IMR-90 (cell line): ENCODE measurements at regions not wholly inside any gene's neighbourhood (a gene's known extent, or its start where the extent isn't known, plus 50 kb on each side); places are given as distances from the start of the nearest gene placed in this dataset.

Source experiments
- ATAC-seq: fragments of 200-7000 bp; cut with Tn5 transposase; 2 replicates; pipeline ENCODE4 v1.9.1; 2020; ENCODE audit warnings: low read depth, mild to moderate bottlenecking, moderate library complexity
- BruUV-seq: library from RNA; stranded (reverse); fragments of 400-500 nt; replicated peaks from 2 replicates; lab custom pipeline; 2021; lab: Mats Ljungman, UMichigan
- CTCF ChIA-PET: fragments of 300-600 bp; formaldehyde crosslinking; extraction: SDS; loops from one replicate; lab custom pipeline; 2021; ENCODE audit warnings: antibody characterized with exemption; lab: Yijun Ruan, JAX
- POLR2A ChIA-PET: fragments of 300-600 bp; sonication (Branson Sonifier 250); formaldehyde crosslinking; loops from one replicate; lab custom pipeline; 2022; ENCODE audit warnings: antibody characterized with exemption; ENCODE audit not compliant: unreplicated experiment; lab: Charles Lee
- DNase-seq: peaks from one replicate; pipeline ENCODE4 v3.0.0; 2013
- H2AFZ ChIP-seq: replicated peaks from 2 replicates; pipeline ENCODE3; 2013; ENCODE audit warnings: low read length, mild to moderate bottlenecking; ENCODE audit not compliant: poor library complexity
- H2AK5ac ChIP-seq: 2 replicates; pipeline ENCODE4 v1.6.1; 2013; ENCODE audit warnings: low read depth, low read length, inconsistent platforms
- H2AK9ac ChIP-seq: replicated peaks from 2 replicates; pipeline ENCODE3; 2013; ENCODE audit warnings: mild to moderate bottlenecking, low read depth, low read length, moderate library complexity; ENCODE audit not compliant: poor library complexity
- H2BK120ac ChIP-seq: 2 replicates; pipeline ENCODE4 v1.6.1; 2013; ENCODE audit warnings: low read depth, low read length, inconsistent platforms
- H2BK15ac ChIP-seq: 3 replicates; pipeline ENCODE4 v1.6.1; 2013; ENCODE audit warnings: low read depth, low read length, inconsistent platforms
- H2BK20ac ChIP-seq: 2 replicates; pipeline ENCODE4 v1.6.1; 2013; ENCODE audit warnings: low read depth, mild to moderate bottlenecking, inconsistent platforms, low read length, moderate library complexity
- H2BK5ac ChIP-seq: 2 replicates; pipeline ENCODE4 v1.6.1; 2013; ENCODE audit warnings: mild to moderate bottlenecking, low read depth, low read length, inconsistent platforms; ENCODE audit not compliant: poor library complexity, severe bottlenecking
- H3K14ac ChIP-seq: replicated peaks from 2 replicates; pipeline ENCODE4 v1.6.1; 2013; ENCODE audit warnings: low read depth, low read length, inconsistent platforms
- H3K18ac ChIP-seq: 2 replicates; pipeline ENCODE4 v1.6.1; 2013; ENCODE audit warnings: low read depth, low read length, control low read depth
- H3K23ac ChIP-seq: 2 replicates; pipeline ENCODE4 v1.6.1; 2013; ENCODE audit warnings: low read depth, low read length, inconsistent platforms
- H3K27ac ChIP-seq: 2 replicates; pipeline ENCODE4 v1.5.1; 2013; ENCODE audit warnings: mild to moderate bottlenecking, control low read depth, low read length; ENCODE audit not compliant: insufficient read depth
- H3K27me3 ChIP-seq: 2 replicates; pipeline ENCODE4 v1.6.1; 2013; ENCODE audit warnings: low read length; ENCODE audit not compliant: control insufficient read depth, insufficient read depth
- H3K36me3 ChIP-seq: 2 replicates; pipeline ENCODE4 v1.6.1; 2013; ENCODE audit warnings: low read length, mixed read lengths; ENCODE audit not compliant: control insufficient read depth, insufficient read depth
- H3K4ac ChIP-seq: 2 replicates; pipeline ENCODE4 v1.6.1; 2013; ENCODE audit warnings: low read depth, low read length, inconsistent platforms
- H3K4me1 ChIP-seq: 2 replicates; pipeline ENCODE4 v1.6.1; 2013; ENCODE audit warnings: low read length, mixed read lengths; ENCODE audit not compliant: control insufficient read depth, insufficient read depth
- H3K4me2 ChIP-seq: 2 replicates; pipeline ENCODE4 v1.6.1; 2013; ENCODE audit warnings: low read depth, mild to moderate bottlenecking, control low read depth, low read length, moderate library complexity
- H3K4me3 ChIP-seq: 2 replicates; pipeline ENCODE4 v1.5.1; 2013; ENCODE audit warnings: low read depth, mild to moderate bottlenecking, control low read depth, low read length, moderate library complexity; ENCODE audit not compliant: insufficient read depth
- H3K56ac ChIP-seq: 2 replicates; pipeline ENCODE4 v1.6.1; 2013; ENCODE audit warnings: low read length, inconsistent platforms; ENCODE audit not compliant: insufficient read depth; ENCODE audit errors: extremely low read depth
- H3K79me1 ChIP-seq, 2 experiments: 2 replicates each; pipeline ENCODE4 v1.6.1; 2013; ENCODE audit warnings: low read length in 2 of 2, inconsistent platforms in 1 of 2, low read depth in 1 of 2
- H3K9ac ChIP-seq: 2 replicates; pipeline ENCODE4 v1.6.1; 2013; ENCODE audit warnings: low read depth, low read length, control low read depth
- H3K9me1 ChIP-seq: 2 replicates; pipeline ENCODE4 v1.6.1; 2013; ENCODE audit warnings: low read length, inconsistent platforms; ENCODE audit not compliant: insufficient read depth
- H3K9me3 ChIP-seq: 2 replicates; pipeline ENCODE4 v1.6.1; 2013; ENCODE audit warnings: low read length; ENCODE audit not compliant: control insufficient read depth, insufficient read depth
- H4K20me1 ChIP-seq: 2 replicates; pipeline ENCODE4 v1.6.1; 2013; ENCODE audit warnings: low read length, inconsistent platforms; ENCODE audit not compliant: insufficient read depth
- H4K5ac ChIP-seq: 2 replicates; pipeline ENCODE4 v1.6.1; 2013; ENCODE audit warnings: mild to moderate bottlenecking, low read depth, low read length, control low read depth
- H4K8ac ChIP-seq, 2 experiments: 2 replicates each; pipeline ENCODE4 v1.6.1; 2013; ENCODE audit warnings: low read depth in 2 of 2, low read length in 2 of 2, control low read depth in 1 of 2, inconsistent platforms in 1 of 2
- H4K91ac ChIP-seq: 2 replicates; pipeline ENCODE4 v1.6.1; 2013; ENCODE audit warnings: low read depth, low read length, inconsistent platforms; ENCODE audit not compliant: insufficient read depth
- BHLHE40 ChIP-seq: fragments of 150-350 bp; IDR thresholded peaks from 2 replicates; pipeline ENCODE4 v1.6.1; 2016; ENCODE audit warnings: mild to moderate bottlenecking, low read depth, low read length
- CEBPB ChIP-seq: IDR thresholded peaks from 2 replicates; pipeline ENCODE4 v1.6.1; 2012; ENCODE audit warnings: low read depth, low read length, improper control_type of control experiment
- CHD1 ChIP-seq: IDR thresholded peaks from 2 replicates; pipeline ENCODE4 v1.6.1; 2012; ENCODE audit warnings: low read depth, low read length, improper control_type of control experiment
- FOS ChIP-seq: fragments of 150-350 bp; IDR thresholded peaks from 2 replicates; pipeline ENCODE4 v1.6.1; 2016; ENCODE audit warnings: low read depth, low read length
- MAZ ChIP-seq: IDR thresholded peaks from 2 replicates; pipeline ENCODE4 v1.6.1; 2012; ENCODE audit warnings: low read depth, mild to moderate bottlenecking, low read length, improper control_type of control experiment, moderate library complexity, borderline replicate concordance
- MXI1 ChIP-seq: IDR thresholded peaks from 2 replicates; pipeline ENCODE4 v1.6.1; 2012; ENCODE audit warnings: low read depth, mild to moderate bottlenecking, low read length, moderate library complexity, borderline replicate concordance
- NFE2L2 ChIP-seq: fragments of 150-350 bp; IDR thresholded peaks from 2 replicates; pipeline ENCODE4 v1.6.1; 2016; ENCODE audit warnings: low read depth, mild to moderate bottlenecking, low read length
- POLR2A ChIP-seq: IDR thresholded peaks from 2 replicates; pipeline ENCODE4 v1.6.1; 2012; ENCODE audit warnings: mild to moderate bottlenecking, low read depth, low read length
- RAD21 ChIP-seq: IDR thresholded peaks from 2 replicates; pipeline ENCODE4 v1.6.1; 2012; ENCODE audit warnings: low read length, improper control_type of control experiment
- RCOR1 ChIP-seq: IDR thresholded peaks from 2 replicates; pipeline ENCODE4 v1.6.1; 2012; ENCODE audit warnings: mild to moderate bottlenecking, low read length, improper control_type of control experiment; ENCODE audit not compliant: insufficient replicate concordance
- RFX5 ChIP-seq: IDR thresholded peaks from 2 replicates; pipeline ENCODE4 v1.8.0; 2012; ENCODE audit warnings: low read depth, mild to moderate bottlenecking, low read length, moderate library complexity
- SMC3 ChIP-seq: fragments of 150-350 bp; IDR thresholded peaks from 2 replicates; pipeline ENCODE4 v1.6.1; 2016; ENCODE audit warnings: low read depth, mild to moderate bottlenecking, antibody characterized with exemption, low read length, moderate library complexity
- USF2 ChIP-seq: fragments of 150-350 bp; IDR thresholded peaks from 2 replicates; pipeline ENCODE4 v1.6.1; 2017; ENCODE audit warnings: mild to moderate bottlenecking, antibody characterized with exemption, low read length, low read depth
- WGBS, 2 experiments: methylation state at CpG; one replicate each; pipeline versions ENCODE4 v1.1.5 to v1.1.7; 2013; ENCODE audit warnings: missing lambda C conversion rate in 2 of 2; ENCODE audit not compliant: insufficient read length in 1 of 2; ENCODE audit errors: extremely low coverage in 2 of 2; 5-methylcytosine and 5-hydroxymethylcytosine counted together
- dilution Hi-C: fragments of 300-500 bp; cut with HindIII; formaldehyde crosslinking; loops from one replicate; pipeline ENCODE4 v1.14.3; 2018; ENCODE audit warnings: low sequenced_read_pairs; ENCODE audit not compliant: unreplicated experiment
- in situ Hi-C: fragments of 300-500 bp; cut with MboI; formaldehyde crosslinking; loops from 3 replicates; pipeline ENCODE4 v1.14.3; 2019; ENCODE audit warnings: low sequenced_read_pairs, inconsistent platforms, mixed read lengths
- intact Hi-C: fragments of 100-400 bp; cut with micrococcal nuclease; formaldehyde crosslinking; loops from 2 replicates; pipeline ENCODE4 v1.10.0; 2022

- Histone ChIP-seq H3K4me3 (no peak overlapping the region), H2BK15ac (no peak overlapping the region), H3K23ac (no peak overlapping the region), H3K27me3 (peaks cover 1% of the 10 kb centered on the region; the same call in 1 of the 2 replicates), H3K9me3 (no peaks in the 10 kb centered on the region), H3K4me1 (no peaks in the 10 kb centered on the region), H2BK5ac (no peak overlapping the region), H2AFZ (no peak overlapping the region), H2AK9ac (no peak overlapping the region), H4K20me1 (no peaks in the 10 kb centered on the region), H3K9ac (no peak overlapping the region), H2BK120ac (no peak overlapping the region), H3K4ac (no peak overlapping the region), H3K18ac (no peak overlapping the region), H3K36me3 (no peaks in the 10 kb centered on the region), H3K4me2 (no peak overlapping the region), H4K91ac (no peak overlapping the region), H3K14ac (no peak overlapping the region), H2BK20ac (no peak overlapping the region), H4K8ac (no peak overlapping the region), H2AK5ac (no peak overlapping the region), H3K56ac (no peak overlapping the region), H3K79me1 (no peaks in the 10 kb centered on the region), H4K5ac (no peak overlapping the region), H3K27ac (no peak overlapping the region), H3K9me1 (no peaks in the 10 kb centered on the region)
- POLR2A ChIA-PET: no interaction called here
- WGBS, 2 experiments: no CpG with 5 or more reads among the region's 2 CpGs
- dilution Hi-C loops: no loop called here
- no TSS peak for BruUV-seq
- CTCF ChIA-PET: interaction anchor here (0.6 kb wide), 1 partner anchor 85 kb away, joined by 4 read pairs; no protein-coding TSS in a partner anchor
- TF ChIP-seq FOS (no peak), RCOR1 (no peak), CEBPB (no peak), MAZ (no peak), NFE2L2 (no peak), CHD1 (no peak), BHLHE40 (no peak), RFX5 (no peak), SMC3 (no peak), USF2 (no peak), MXI1 (no peak), POLR2A (no peak), RAD21 (no peak)
- intact Hi-C loops: no loop called here
- in situ Hi-C loops: no loop called here
- no peak for DNase-seq
- no peak for ATAC-seq
Observed at GRCh38 chr18:60111525-60111924, 211.7 kb downstream of the PMAIP1 start.
